ENCODE measurements at regions not wholly inside any gene's neighbourhood (a gene's known extent, or its start where the extent isn't known, plus 50 kb on each side); places are given as distances from the start of the nearest gene placed in this dataset.

GRCh38 chr13:92976657-92977056, 249.9 kb upstream of the GPC6 start:
- Histone ChIP-seq H3K4me3 (ENCODE audit: extremely low read depth in 1 of 4, insufficient read depth in 2 of 4, low read depth in 3 of 4, low read length in 4 of 4) (no peak overlapping the region), H4K5ac (ENCODE audit: insufficient read length, low read depth, low read length) (no peak overlapping the region), H3K4me2 (ENCODE audit: insufficient read depth in 1 of 2, low read depth in 2 of 2, low read length in 2 of 2) (no peak overlapping the region), H4K8ac (ENCODE audit: extremely low read depth, insufficient read depth, low read length) (no peak overlapping the region), H3K27ac (ENCODE audit: low read depth, low read length) (no peak overlapping the region), H3K79me2 (ENCODE audit: control insufficient read depth in 1 of 2, insufficient read depth in 2 of 2, low read length in 2 of 2) (no peaks in the 10 kb centered on the region), H3K9ac (replicated peaks in 1 of 4; ENCODE audit: extremely low read depth in 1 of 4, low read depth in 3 of 4, low read length in 3 of 4) (no peak overlapping the region), H3K79me1 (ENCODE audit: low read depth, low read length) (no peaks in the 10 kb centered on the region), H2AK5ac (ENCODE audit: low read depth, low read length) (no peak overlapping the region), H2BK120ac (replicated peaks; ENCODE audit: low read depth, low read length) (no peak overlapping the region), H2BK20ac (ENCODE audit: low read length) (no peak overlapping the region), H2BK12ac (ENCODE audit: low read depth, low read length) (no peak overlapping the region), H2BK15ac (ENCODE audit: low read length) (no peak overlapping the region), H2BK5ac (ENCODE audit: low read depth, low read length) (no peak overlapping the region), H2AFZ (ENCODE audit: low read length) (no peak overlapping the region), H4K20me1 (replicated peaks in 1 of 2; ENCODE audit: control insufficient read depth in 1 of 2, insufficient read depth in 2 of 2, low read length in 2 of 2) (no peaks in the 10 kb centered on the region), H3K4ac (replicated peaks; ENCODE audit: insufficient read length, low read depth, low read length) (no peak overlapping the region), H3K36me3 (ENCODE audit: control insufficient read depth in 2 of 4, insufficient read depth in 4 of 4, low read length in 3 of 4) (no peaks in the 10 kb centered on the region), H3K14ac (ENCODE audit: insufficient read length) (no peak overlapping the region), H3K9me3 (ENCODE audit: insufficient read depth in 2 of 2, low read depth in 1 of 2, low read length in 1 of 2) (no peaks in the 10 kb centered on the region), H4K91ac (replicated peaks; ENCODE audit: insufficient read length, low read length) (no peak overlapping the region), H3K18ac (ENCODE audit: extremely low read depth, low read length) (no peak overlapping the region), H3K56ac (replicated peaks; ENCODE audit: insufficient read length, low read depth, low read length) (no peak overlapping the region), H3K4me1 (replicated peaks in 1 of 4; ENCODE audit: control insufficient read depth in 3 of 4, insufficient read depth in 4 of 4, low read length in 3 of 4) (no peaks in the 10 kb centered on the region), H3K27me3 (replicated peaks in 1 of 4; ENCODE audit: control insufficient read depth in 3 of 4, extremely low read depth in 1 of 4, insufficient read depth in 3 of 4, low read length in 3 of 4) (no peaks in the 10 kb centered on the region), H3K23me2 (ENCODE audit: low read depth, low read length) (no peaks in the 10 kb centered on the region), H3K23ac (ENCODE audit: insufficient read length) (no peak overlapping the region)
- TF ChIP-seq CHD2 (IDR thresholded peaks at IDR 0.05; ENCODE audit: low read length) (no peak), BRCA1 (IDR thresholded peaks at IDR 0.05; ENCODE audit: low read depth, low read length) (no peak), SAP30 (IDR thresholded peaks at IDR 0.05; ENCODE audit: insufficient read depth, insufficient replicate concordance, low read length) (no peak)
- TF ChIP-seq, protein P1, sequence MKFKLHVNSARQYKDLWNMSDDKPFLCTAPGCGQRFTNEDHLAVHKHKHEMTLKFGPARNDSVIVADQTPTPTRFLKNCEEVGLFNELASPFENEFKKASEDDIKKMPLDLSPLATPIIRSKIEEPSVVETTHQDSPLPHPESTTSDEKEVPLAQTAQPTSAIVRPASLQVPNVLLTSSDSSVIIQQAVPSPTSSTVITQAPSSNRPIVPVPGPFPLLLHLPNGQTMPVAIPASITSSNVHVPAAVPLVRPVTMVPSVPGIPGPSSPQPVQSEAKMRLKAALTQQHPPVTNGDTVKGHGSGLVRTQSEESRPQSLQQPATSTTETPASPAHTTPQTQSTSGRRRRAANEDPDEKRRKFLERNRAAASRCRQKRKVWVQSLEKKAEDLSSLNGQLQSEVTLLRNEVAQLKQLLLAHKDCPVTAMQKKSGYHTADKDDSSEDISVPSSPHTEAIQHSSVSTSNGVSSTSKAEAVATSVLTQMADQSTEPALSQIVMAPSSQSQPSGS (IDR thresholded peaks at IDR 0.05; ENCODE audit: low read length), result no peak
- TF ChIP-seq, protein P2, sequence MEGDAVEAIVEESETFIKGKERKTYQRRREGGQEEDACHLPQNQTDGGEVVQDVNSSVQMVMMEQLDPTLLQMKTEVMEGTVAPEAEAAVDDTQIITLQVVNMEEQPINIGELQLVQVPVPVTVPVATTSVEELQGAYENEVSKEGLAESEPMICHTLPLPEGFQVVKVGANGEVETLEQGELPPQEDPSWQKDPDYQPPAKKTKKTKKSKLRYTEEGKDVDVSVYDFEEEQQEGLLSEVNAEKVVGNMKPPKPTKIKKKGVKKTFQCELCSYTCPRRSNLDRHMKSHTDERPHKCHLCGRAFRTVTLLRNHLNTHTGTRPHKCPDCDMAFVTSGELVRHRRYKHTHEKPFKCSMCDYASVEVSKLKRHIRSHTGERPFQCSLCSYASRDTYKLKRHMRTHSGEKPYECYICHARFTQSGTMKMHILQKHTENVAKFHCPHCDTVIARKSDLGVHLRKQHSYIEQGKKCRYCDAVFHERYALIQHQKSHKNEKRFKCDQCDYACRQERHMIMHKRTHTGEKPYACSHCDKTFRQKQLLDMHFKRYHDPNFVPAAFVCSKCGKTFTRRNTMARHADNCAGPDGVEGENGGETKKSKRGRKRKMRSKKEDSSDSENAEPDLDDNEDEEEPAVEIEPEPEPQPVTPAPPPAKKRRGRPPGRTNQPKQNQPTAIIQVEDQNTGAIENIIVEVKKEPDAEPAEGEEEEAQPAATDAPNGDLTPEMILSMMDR (IDR thresholded peaks at IDR 0.05; ENCODE audit: control extremely low read depth in 1 of 3, insufficient read depth in 1 of 3, low read depth in 1 of 3, low read length in 3 of 3), result no peak
- ChIA-PET POLR2A (ENCODE audit: partially characterized antibody) (no interaction called here), CTCF (ENCODE audit: partially characterized antibody) (no interaction called here)
- FAIRE-seq, result no peak
- no peak for DNase-seq (ENCODE audit: low read depth in 1 of 2, low spot score in 2 of 2)
